Kidney epithelial cell (primary cell): ENCODE measurements at regions not wholly inside any gene's neighbourhood (a gene's known extent, or its start where the extent isn't known, plus 50 kb on each side); places are given as distances from the start of the nearest gene placed in this dataset.
A peak's percentile ranks its signal among the peaks of the same experiment; 100 is the strongest.

ENCODE experiments used
- DNase-seq: peaks from one replicate; pipeline ENCODE4 v3.0.0-alpha.2; 2010; ENCODE audit warnings: low read depth
- H3K27me3 ChIP-seq: 2 replicates; pipeline ENCODE4 v1.6.0; 2011; ENCODE audit warnings: low read length; ENCODE audit not compliant: control insufficient read depth, insufficient read depth
- H3K36me3 ChIP-seq: 2 replicates; pipeline ENCODE4 v1.5.1; 2011; ENCODE audit warnings: low read length; ENCODE audit not compliant: control insufficient read depth, insufficient read depth
- H3K4me3 ChIP-seq: 2 replicates; pipeline ENCODE4 v1.5.1; 2011; ENCODE audit warnings: low read depth, mild to moderate bottlenecking, control low read depth, low read length
- CTCF ChIP-seq: IDR thresholded peaks from 2 replicates; pipeline ENCODE4 v1.5.1; 2011; ENCODE audit warnings: mild to moderate bottlenecking, moderate library complexity, low read length, control low read depth, inconsistent platforms; ENCODE audit not compliant: insufficient read depth, poor library complexity, severe bottlenecking

- H3K27me3 ChIP-seq = no peaks in the 10 kb centered on the region
- no peak for TF ChIP-seq CTCF
- no peaks in the 10 kb centered on the region for H3K36me3 ChIP-seq
- H3K4me3 ChIP-seq = no peak overlapping the region
- DNase-seq = no peak
Measured at GRCh38 chr2:209348433-209348832, 75.4 kb upstream of the MAP2 start.

- H3K27me3 ChIP-seq = no peaks in the 10 kb centered on the region
- TF ChIP-seq CTCF = no peak
- no peak overlapping the region for H3K4me3 ChIP-seq
- H3K36me3 ChIP-seq = no peaks in the 10 kb centered on the region
- no peak for DNase-seq
Measured at GRCh38 chr2:209351636-209352035, 72.2 kb upstream of the MAP2 start.

GRCh38 chr2:209358992-209359391 is 64.9 kb upstream of the MAP2 start:
- no peaks in the 10 kb centered on the region for H3K27me3 ChIP-seq
- TF ChIP-seq CTCF = no peak

GRCh38 chr2:209367075-209367747 is 56.6 kb upstream of the MAP2 start:
- Histone ChIP-seq H3K27me3 (no peaks in the 10 kb centered on the region), H3K36me3 (no peaks in the 10 kb centered on the region), H3K4me3 (no peak overlapping the region)
- DNase-seq = no peak
- TF ChIP-seq CTCF = no peak

More at GRCh38 chr2:209358992-209359391, 64.9 kb upstream of the MAP2 start:
- Histone ChIP-seq H3K4me3 (no peak overlapping the region), H3K36me3 (no peaks in the 10 kb centered on the region)
- DNase-seq = no peak

GRCh38 chr2:209368406-209368805 is 55.4 kb upstream of the MAP2 start:
- no peak overlapping the region for H3K4me3 ChIP-seq
- no peaks in the 10 kb centered on the region for H3K36me3 ChIP-seq
- TF ChIP-seq CTCF = no peak
- no peaks in the 10 kb centered on the region for H3K27me3 ChIP-seq
- no peak for DNase-seq

GRCh38 chr2:209368914-209369313 is 54.9 kb upstream of the MAP2 start:
- no peak for TF ChIP-seq CTCF
- DNase-seq = peak; percentile 94
- Histone ChIP-seq H3K27me3 (no peaks in the 10 kb centered on the region), H3K36me3 (no peaks in the 10 kb centered on the region), H3K4me3 (no peak overlapping the region)
